HepG2 (cell line): ENCODE measurements at regions not wholly inside any gene's neighbourhood (a gene's known extent, or its start where the extent isn't known, plus 50 kb on each side); places are given as distances from the start of the nearest gene placed in this dataset.

Experiments
- ATAC-seq: fragments of 200-7000 bp; cut with Tn5 transposase; 3 replicates; pipeline ENCODE4 v1.9.1; 2020; ENCODE audit warnings: mild to moderate bottlenecking, moderate library complexity
- BruUV-seq: library from RNA; stranded (reverse); fragments of 400-500 nt; replicated peaks from 2 replicates; lab custom pipeline; 2021; lab: Mats Ljungman, UMichigan
- CTCF ChIA-PET: fragments of 300-600 bp; formaldehyde crosslinking; extraction: SDS; loops from one replicate; lab custom pipeline; 2021; ENCODE audit warnings: low total read pairs, inconsistent platforms, low intra/inter-chr PET ratio; lab: Yijun Ruan, JAX
- POLR2A ChIA-PET: fragments of 350-600 bp; sonication (Branson Sonifier 250); formaldehyde crosslinking; loops from one replicate; lab custom pipeline; 2020; ENCODE audit warnings: antibody characterized with exemption, inconsistent platforms; lab: Yijun Ruan, JAX
- DNase-seq: peaks from one replicate; pipeline ENCODE4 v3.0.0-alpha.2; 2015; ENCODE audit warnings: low spot score
- FAIRE-seq: peaks from 3 replicates; lab custom pipeline; 2011; peaks lifted over from hg19 to GRCh38; lab: Jason Lieb, UNC
- H2AFZ ChIP-seq: one replicate; pipeline ENCODE4 v1.6.1; 2011; ENCODE audit warnings: low read length, inconsistent platforms
- H3K27ac ChIP-seq: fragments of 300-600 bp; 3 replicates; pipeline ENCODE4 v1.8.0; 2011; ENCODE audit warnings: mixed run types, mild to moderate bottlenecking, mixed read lengths, low read length, inconsistent platforms; ENCODE audit not compliant: insufficient read depth; ENCODE audit errors: extremely low read length
- H3K27me3 ChIP-seq, 2 experiments: fragments of 200-600 bp in 1 of 2; 2 replicates in 1 of 2; 3 replicates in 1 of 2; pipeline versions ENCODE4 v1.6.0 to v1.8.0; 2011; ENCODE audit warnings: low read length in 2 of 2, mild to moderate bottlenecking in 2 of 2, moderate library complexity in 2 of 2, inconsistent platforms in 1 of 2; ENCODE audit not compliant: insufficient read depth in 2 of 2, control insufficient read depth in 1 of 2
- H3K36me3 ChIP-seq, 2 experiments: fragments of 200-600 bp in 1 of 2; replicated peaks in 1 of 2; 2 replicates in 1 of 2; 3 replicates in 1 of 2; pipeline versions ENCODE4 v1.5.1 to v1.8.0; 2011; ENCODE audit warnings: low read length in 2 of 2, inconsistent platforms in 1 of 2; ENCODE audit not compliant: insufficient read depth in 2 of 2, control insufficient read depth in 1 of 2
- H3K4me1 ChIP-seq: 2 replicates; pipeline ENCODE4 v1.5.1; 2012; ENCODE audit warnings: low read length, inconsistent platforms; ENCODE audit not compliant: insufficient read depth
- H3K4me2 ChIP-seq: 2 replicates; pipeline ENCODE4 v1.6.0; 2011; ENCODE audit warnings: low read depth, low read length, inconsistent platforms
- H3K4me3 ChIP-seq, 3 experiments: fragments of 200-600 bp in 1 of 3; sonication (generic), shearing (Covaris generic) in 1 of 3; replicated peaks in 1 of 3; 2 replicates each; pipeline ENCODE4 v1.5.1; 2011 to 2016; ENCODE audit warnings: low read length in 3 of 3, inconsistent platforms in 2 of 3, low read depth in 2 of 3, mild to moderate bottlenecking in 2 of 3, control low read depth in 1 of 3, mixed read lengths in 1 of 3; ENCODE audit not compliant: insufficient read depth in 1 of 3
- H3K79me2 ChIP-seq: one replicate; pipeline ENCODE4 v1.6.1; 2011; ENCODE audit warnings: low read length, inconsistent platforms; ENCODE audit not compliant: insufficient read depth
- H3K9ac ChIP-seq: 2 replicates; pipeline ENCODE4 v1.6.0; 2011; ENCODE audit warnings: mild to moderate bottlenecking, low read depth, low read length, inconsistent platforms; ENCODE audit not compliant: insufficient read depth
- H3K9me3 ChIP-seq: 2 replicates; pipeline ENCODE4 v1.5.1; 2012; ENCODE audit warnings: mild to moderate bottlenecking, low read length
- H4K20me1 ChIP-seq: 2 replicates; pipeline ENCODE4 v1.6.0; 2011; ENCODE audit warnings: inconsistent platforms, mild to moderate bottlenecking, low read length, moderate library complexity; ENCODE audit not compliant: insufficient read depth
- BCLAF1 ChIP-seq: fragments of 450-650 bp; IDR thresholded peaks from 2 replicates; pipeline ENCODE4 v1.6.1; 2017; ENCODE audit warnings: mild to moderate bottlenecking
- CCAR2 ChIP-seq: fragments of 200-400 bp; formaldehyde crosslinking; optimal IDR thresholded peaks from 2 replicates; pipeline ENCODE3; 2018; ENCODE audit warnings: low read depth, mild to moderate bottlenecking, low read length, moderate library complexity
- GLI4 ChIP-seq: sonication (generic); formaldehyde crosslinking; IDR thresholded peaks from 2 replicates; pipeline ENCODE4 v1.5.1; 2020; ENCODE audit warnings: missing genetic modification reagents, mild to moderate bottlenecking, moderate library complexity, borderline replicate concordance
- NFIC ChIP-seq: IDR thresholded peaks from 2 replicates; pipeline ENCODE4 v1.6.1; 2012; ENCODE audit warnings: mild to moderate bottlenecking, low read length, inconsistent platforms
- NR2C2 ChIP-seq: sonication (generic); formaldehyde crosslinking; IDR thresholded peaks from 2 replicates; pipeline ENCODE4 v1.4.0; 2020; ENCODE audit warnings: missing genetic modification reagents, mild to moderate bottlenecking, moderate library complexity, borderline replicate concordance
- PHB2 ChIP-seq: fragments of 450-650 bp; IDR thresholded peaks from 2 replicates; pipeline ENCODE4 v1.6.1; 2018; ENCODE audit not compliant: partially characterized antibody
- SKI ChIP-seq: fragments of 450-650 bp; IDR thresholded peaks from one replicate; pipeline ENCODE4 v1.6.1; 2018; ENCODE audit warnings: mild to moderate bottlenecking; ENCODE audit not compliant: partially characterized antibody
- UBTF ChIP-seq: sonication (generic); formaldehyde crosslinking; IDR thresholded peaks from 2 replicates; pipeline ENCODE4 v1.4.0; 2020; ENCODE audit warnings: mild to moderate bottlenecking, missing genetic modification reagents
- ZNF224 ChIP-seq: sonication (generic); formaldehyde crosslinking; IDR thresholded peaks from 2 replicates; pipeline ENCODE4 v1.5.0; 2020; ENCODE audit warnings: mild to moderate bottlenecking, missing genetic modification reagents
- ZNF543 ChIP-seq: sonication (generic); formaldehyde crosslinking; IDR thresholded peaks from 2 replicates; pipeline ENCODE4 v1.4.0; 2020; ENCODE audit warnings: mild to moderate bottlenecking, missing genetic modification reagents
- ZNF678 ChIP-seq: sonication (generic); formaldehyde crosslinking; IDR thresholded peaks from 2 replicates; pipeline ENCODE4 v1.4.0; 2020; ENCODE audit warnings: mild to moderate bottlenecking, missing genetic modification reagents
- ZNF75D ChIP-seq: sonication (generic); formaldehyde crosslinking; IDR thresholded peaks from 2 replicates; pipeline ENCODE4 v1.8.1; 2023; ENCODE audit warnings: missing genetic modification reagents, mild to moderate bottlenecking, borderline replicate concordance
- WGBS: methylation state at CpG from one replicate; pipeline ENCODE4 v1.1.6; 2017; ENCODE audit warnings: low lambda C conversion rate; 5-methylcytosine and 5-hydroxymethylcytosine counted together
- in situ Hi-C: cut with HindIII; loops from 2 replicates; pipeline ENCODE4 v1.10.0; 2017; ENCODE audit warnings: low pct_unique_long_range_greater_than_20kb; ENCODE audit not compliant: extremely low pct_ligation_motif_present
- intact Hi-C: fragments of 100-400 bp; cut with micrococcal nuclease; formaldehyde crosslinking; loops from one replicate; pipeline ENCODE4 v1.10.0; 2022; ENCODE audit not compliant: unreplicated experiment

DNA sequence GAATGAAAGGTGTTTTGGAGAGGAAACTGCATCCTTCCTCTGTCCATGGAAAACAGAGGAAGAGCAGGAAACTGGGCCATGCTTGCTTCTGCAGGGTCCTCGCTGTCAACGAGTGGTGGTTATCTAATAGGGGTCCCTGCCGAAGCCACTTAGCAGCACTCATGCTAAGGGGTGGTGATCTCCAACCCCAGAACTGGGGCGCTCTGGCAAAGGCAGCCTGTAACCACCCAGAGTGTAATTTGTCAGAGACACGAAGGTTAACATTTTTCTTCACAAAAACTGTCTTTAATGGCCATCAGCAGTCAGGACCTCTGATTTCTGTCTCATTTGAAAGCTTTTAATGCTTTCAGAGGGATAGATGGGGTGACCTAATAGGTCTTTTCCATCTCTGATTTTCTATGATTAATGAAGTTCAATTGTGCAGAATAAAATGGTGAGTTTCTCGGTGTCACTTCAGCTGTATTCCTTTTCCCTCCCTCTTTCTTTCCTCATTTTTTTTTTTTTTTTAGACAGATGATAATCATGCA, 231.3 kb upstream of the CELF4 start:
- DNase-seq (no peak), ATAC-seq (no peak), FAIRE-seq (no peak)
- Histone ChIP-seq H3K4me1 (no peaks in the 10 kb centered on the region), H3K36me3 (no peaks in the 10 kb centered on the region), H3K27me3 (no peaks in the 10 kb centered on the region), H3K4me3 (no peak overlapping the region), H2AFZ (no peak overlapping the region), H4K20me1 (no peaks in the 10 kb centered on the region), H3K4me2 (no peak overlapping the region), H3K79me2 (no peaks in the 10 kb centered on the region), H3K9me3 (no peaks in the 10 kb centered on the region), H3K27ac (no peak overlapping the region), H3K9ac (no peak overlapping the region)
- TF ChIP-seq ZNF75D (CRISPR knock-in tag) (no peak), ZNF678 (CRISPR knock-in tag) (no peak), NFIC (no peak), ZNF543 (no peak), GLI4 (CRISPR knock-in tag) (no peak)
- BruUV-seq, result no TSS peak
- CTCF ChIA-PET, result no interaction called here
- WGBS, result under 1% methylated on average over 6 of the region's 6 CpGs
- in situ Hi-C loops (no loop called here), intact Hi-C loops (no loop called here)
- POLR2A ChIA-PET, result no interaction called here

- in situ Hi-C loops, result no loop called here
- H3K4me2 ChIP-seq, result no peak overlapping the region
- intact Hi-C loops, result no loop called here
These were observed 221.9 kb upstream of the CELF4 start for GRCh38 chr18:37787452-37787851.

More at GRCh38 chr18:37787452-37787851, 221.9 kb upstream of the CELF4 start:
- Histone ChIP-seq H2AFZ (no peak overlapping the region), H3K9ac (no peak overlapping the region), H3K27me3 (no peaks in the 10 kb centered on the region), H3K9me3 (no peaks in the 10 kb centered on the region), H3K4me3 (no peak overlapping the region), H4K20me1 (no peaks in the 10 kb centered on the region), H3K79me2 (no peaks in the 10 kb centered on the region), H3K4me1 (no peaks in the 10 kb centered on the region), H3K36me3 (no peaks in the 10 kb centered on the region), H3K27ac (no peak overlapping the region)
- CTCF ChIA-PET, result no interaction called here
- DNase-seq, result no peak
- no peak for FAIRE-seq
- no TSS peak for BruUV-seq
- POLR2A ChIA-PET, result no interaction called here
- no peak for ATAC-seq
- no peak for TF ChIP-seq ZNF224
- no peak for TF ChIP-seq PHB2
- no peak for TF ChIP-seq NR2C2 (CRISPR knock-in tag)
- no peak for TF ChIP-seq SKI
- no peak for TF ChIP-seq CCAR2
- TF ChIP-seq BCLAF1, result no peak
- no peak for TF ChIP-seq UBTF
